ENCODE measurements at regions not wholly inside any gene's neighbourhood (a gene's known extent, or its start where the extent isn't known, plus 50 kb on each side); places are given as distances from the start of the nearest gene placed in this dataset.
A peak's percentile ranks its signal among the peaks of the same experiment; 100 is the strongest.

GRCh38 chr4:35739308-35739707, 505.0 kb downstream of the ARAP2 start:
- DNase-seq (no peak), ATAC-seq (no peak)
- intact Hi-C loops (cut with DNase I), result no loop called here

- ATAC-seq (no peak), DNase-seq (no peak)
- intact Hi-C loops (cut with DNase I), result no loop called here
Observed at GRCh38 chr4:35754047-35754446, 490.3 kb downstream of the ARAP2 start.

GRCh38 chr4:35757836-35758235, 486.5 kb downstream of the ARAP2 start:
- DNase-seq (no peak), ATAC-seq (no peak)
- intact Hi-C loops (cut with DNase I), result no loop called here

- ATAC-seq (no peak), DNase-seq (no peak)
- intact Hi-C loops (cut with DNase I), result no loop called here
Observed at GRCh38 chr4:35760807-35761206, 483.5 kb downstream of the ARAP2 start.

GRCh38 chr4:35771571-35771970, 472.7 kb downstream of the ARAP2 start:
- no peak for DNase-seq
- no peak for ATAC-seq
- intact Hi-C loops (cut with DNase I), result no loop called here

GRCh38 chr4:35772291-35772690, 472.0 kb downstream of the ARAP2 start:
- no peak for ATAC-seq
- DNase-seq, result no peak
- intact Hi-C loops (cut with DNase I), result no loop called here

GRCh38 chr4:35789899-35790574, 454.3 kb downstream of the ARAP2 start:
- intact Hi-C loops (cut with DNase I), result no loop called here
- ATAC-seq (no peak), DNase-seq (no peak)

GRCh38 chr4:35793045-35793722, 451.1 kb downstream of the ARAP2 start:
- DNase-seq, result no peak
- no peak for ATAC-seq
- intact Hi-C loops (cut with DNase I), result no loop called here

- ATAC-seq (no peak), DNase-seq (no peak)
- intact Hi-C loops (cut with DNase I), result no loop called here
Observed at GRCh38 chr4:35793766-35794165, 450.5 kb downstream of the ARAP2 start.

GRCh38 chr4:35800669-35801068, 443.6 kb downstream of the ARAP2 start:
- DNase-seq (no peak), ATAC-seq (no peak)
- intact Hi-C loops (cut with DNase I), result no loop called here

GRCh38 chr4:35802644-35803043, 441.7 kb downstream of the ARAP2 start:
- no peak for DNase-seq
- no peak for ATAC-seq
- intact Hi-C loops (cut with DNase I), result no loop called here

- intact Hi-C loops (cut with DNase I), result no loop called here
- no peak for ATAC-seq
- DNase-seq, result no peak
Observed at GRCh38 chr4:35818520-35818919, 425.8 kb downstream of the ARAP2 start.

- intact Hi-C loops (cut with DNase I), result no loop called here
- ATAC-seq (no peak), DNase-seq (no peak)
Observed at GRCh38 chr4:35820003-35820402, 424.3 kb downstream of the ARAP2 start.

GRCh38 chr4:35824231-35824630, 420.1 kb downstream of the ARAP2 start:
- ATAC-seq (no peak), DNase-seq (no peak)
- intact Hi-C loops (cut with DNase I), result no loop called here

- intact Hi-C loops (cut with DNase I), result no loop called here
- ATAC-seq (no peak), DNase-seq (no peak)
Observed at GRCh38 chr4:35835893-35836292, 408.4 kb downstream of the ARAP2 start.

- DNase-seq (no peak), ATAC-seq (peak in 1 of 2 donors; percentile 27)
- intact Hi-C loops (cut with DNase I), result no loop called here
Observed at GRCh38 chr4:35836596-35836995, 407.7 kb downstream of the ARAP2 start.

- DNase-seq, result no peak
- intact Hi-C loops (cut with DNase I), result no loop called here
- no peak for ATAC-seq
Observed at GRCh38 chr4:35867057-35867456, 377.3 kb downstream of the ARAP2 start.

- ATAC-seq, result no peak
- DNase-seq, result no peak
- intact Hi-C loops (cut with DNase I), result no loop called here
Observed at GRCh38 chr4:35872273-35872672, 372.0 kb downstream of the ARAP2 start.

- intact Hi-C loops (cut with DNase I), result no loop called here
- ATAC-seq, result no peak
- no peak for DNase-seq
Observed at GRCh38 chr4:35879479-35879878, 364.8 kb downstream of the ARAP2 start.

GRCh38 chr4:35883108-35883507, 361.2 kb downstream of the ARAP2 start:
- DNase-seq (no peak), ATAC-seq (no peak)
- intact Hi-C loops (cut with DNase I), result no loop called here

Data from left cardiac atrium (tissue), 4 donors.